ENCODE measurements at regions not wholly inside any gene's neighbourhood (a gene's known extent, or its start where the extent isn't known, plus 50 kb on each side); places are given as distances from the start of the nearest gene placed in this dataset.

- no peaks in the 10 kb centered on the region for H3K4me1 ChIP-seq (ENCODE audit: control insufficient read depth, insufficient read depth, low read length)
- H3K9me3 ChIP-seq (ENCODE audit: control insufficient read depth, low read length): no peaks in the 10 kb centered on the region
- H3K27me3 ChIP-seq (ENCODE audit: control insufficient read depth, insufficient read depth, low read length): no peaks in the 10 kb centered on the region
- H3K36me3 ChIP-seq (ENCODE audit: control insufficient read depth, insufficient read depth, low read length): no peaks in the 10 kb centered on the region
- H3K9ac ChIP-seq (ENCODE audit: low read length): no peak overlapping the region
- H3K4me3 ChIP-seq (ENCODE audit: low read length): no peak overlapping the region
These were observed 259.7 kb downstream of the CSNK1G3 start for GRCh38 chr5:123771715-123772114.

DNA sequence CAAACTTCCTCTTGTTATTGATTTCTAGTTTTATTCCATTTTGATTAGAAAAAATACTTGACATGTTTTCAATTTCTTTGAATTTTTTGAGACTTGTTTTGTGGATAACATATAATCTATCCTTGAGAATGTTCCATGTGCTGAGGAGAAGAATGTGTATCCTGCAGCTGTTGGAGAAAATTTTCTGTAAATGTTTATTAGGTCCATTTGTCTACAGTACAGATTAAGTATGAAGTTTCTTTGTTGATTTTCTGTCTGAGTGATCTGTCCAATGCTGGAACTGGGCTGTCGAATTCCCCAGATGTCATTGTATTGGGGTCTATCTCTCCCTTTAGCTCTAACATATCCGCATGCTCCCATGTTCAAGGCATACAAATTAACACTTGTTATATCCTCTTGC lies 251.2 kb downstream of the CSNK1G3 start:
- Histone ChIP-seq H3K4me1 (ENCODE audit: control insufficient read depth, insufficient read depth, low read length) (no peaks in the 10 kb centered on the region), H3K36me3 (ENCODE audit: control insufficient read depth, insufficient read depth, low read length) (no peaks in the 10 kb centered on the region), H3K4me3 (ENCODE audit: low read length) (no peak overlapping the region), H3K9ac (ENCODE audit: low read length) (no peak overlapping the region), H3K27me3 (ENCODE audit: control insufficient read depth, insufficient read depth, low read length) (no peaks in the 10 kb centered on the region), H3K9me3 (ENCODE audit: control insufficient read depth, low read length) (no peaks in the 10 kb centered on the region)

DNA sequence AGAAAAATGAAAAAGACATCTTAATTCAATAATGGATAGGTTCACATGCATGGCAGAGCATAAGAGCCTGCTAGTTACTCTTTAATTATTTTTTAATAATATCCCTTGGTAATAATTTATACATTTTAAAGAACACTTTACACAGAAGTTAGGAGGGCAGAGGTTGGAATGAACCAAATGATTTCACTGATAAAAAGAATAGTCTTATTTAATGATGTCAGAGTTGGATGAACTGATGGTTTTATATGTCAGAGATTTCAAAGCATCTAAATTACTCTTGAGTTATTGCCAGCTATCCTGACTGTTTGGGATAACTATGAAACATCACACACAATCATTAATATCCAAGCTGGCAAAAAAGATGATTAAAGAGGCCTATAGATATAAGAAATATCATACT lies 244.8 kb downstream of the CSNK1G3 start:
- no peak overlapping the region for H3K4me3 ChIP-seq (ENCODE audit: low read length)
- peaks cover 5% of the 10 kb centered on the region for H3K4me1 ChIP-seq (ENCODE audit: control insufficient read depth, insufficient read depth, low read length)
- H3K9ac ChIP-seq (ENCODE audit: low read length): no peak overlapping the region
- no peaks in the 10 kb centered on the region for H3K27me3 ChIP-seq (ENCODE audit: control insufficient read depth, insufficient read depth, low read length)
- H3K9me3 ChIP-seq (ENCODE audit: control insufficient read depth, low read length): no peaks in the 10 kb centered on the region
- H3K36me3 ChIP-seq (ENCODE audit: control insufficient read depth, insufficient read depth, low read length): no peaks in the 10 kb centered on the region

DNA sequence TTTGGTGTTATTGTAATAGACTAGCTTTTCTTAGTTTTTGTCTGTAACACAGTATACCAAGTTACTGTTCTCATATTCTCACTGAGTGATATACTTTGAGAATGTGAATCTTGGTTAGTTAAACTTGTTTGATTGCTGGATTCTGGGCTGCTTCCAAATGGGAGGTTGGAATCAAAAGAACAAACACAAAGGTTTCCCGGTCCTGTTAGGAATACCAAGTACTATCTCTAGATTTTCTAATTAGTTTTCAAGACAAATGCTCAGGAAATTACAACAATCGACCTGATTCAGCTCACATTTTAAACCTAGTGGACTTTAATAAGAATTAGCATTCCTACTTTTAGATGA lies 244.3 kb downstream of the CSNK1G3 start:
- H3K9ac ChIP-seq (ENCODE audit: low read length): no peak overlapping the region
- no peak overlapping the region for H3K4me3 ChIP-seq (ENCODE audit: low read length)
- H3K4me1 ChIP-seq (ENCODE audit: control insufficient read depth, insufficient read depth, low read length): peaks cover 5% of the 10 kb centered on the region
- H3K9me3 ChIP-seq (ENCODE audit: control insufficient read depth, low read length): no peaks in the 10 kb centered on the region
- no peaks in the 10 kb centered on the region for H3K36me3 ChIP-seq (ENCODE audit: control insufficient read depth, insufficient read depth, low read length)
- H3K27me3 ChIP-seq (ENCODE audit: control insufficient read depth, insufficient read depth, low read length): no peaks in the 10 kb centered on the region

DNA sequence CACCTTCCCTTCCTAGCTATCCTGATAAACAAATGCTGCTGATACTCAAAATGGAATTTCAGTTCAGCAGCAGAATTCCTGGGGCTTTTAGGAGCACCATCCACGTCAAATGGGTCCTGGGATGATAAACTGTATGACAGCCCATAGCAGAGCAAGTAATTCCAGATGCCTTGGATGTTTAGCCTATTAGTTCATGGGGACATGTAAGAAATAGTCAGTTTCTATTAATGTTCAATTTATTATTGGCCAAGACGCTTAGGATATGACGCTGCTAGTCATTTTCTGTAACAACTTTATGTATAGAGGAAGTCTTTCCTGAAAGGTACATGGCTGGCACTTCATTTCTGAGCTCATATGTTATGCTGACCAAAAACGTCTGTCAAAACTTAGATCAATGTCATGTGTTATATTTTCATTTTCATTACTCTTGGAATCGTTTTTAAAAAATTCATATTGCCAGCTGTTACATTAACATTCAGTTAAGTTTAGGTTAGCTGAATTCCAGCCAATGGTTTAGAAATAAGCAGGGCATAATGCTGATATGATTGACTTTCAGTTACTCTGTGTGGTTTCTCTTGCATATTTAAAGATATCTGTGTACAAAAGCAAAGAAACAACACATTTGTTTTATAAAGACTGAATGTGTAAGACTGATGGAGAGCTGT lies 243.8 kb downstream of the CSNK1G3 start:
- H3K36me3 ChIP-seq (ENCODE audit: control insufficient read depth, insufficient read depth, low read length): no peaks in the 10 kb centered on the region
- no peaks in the 10 kb centered on the region for H3K9me3 ChIP-seq (ENCODE audit: control insufficient read depth, low read length)
- H3K27me3 ChIP-seq (ENCODE audit: control insufficient read depth, insufficient read depth, low read length): no peaks in the 10 kb centered on the region
- peaks cover 5% of the 10 kb centered on the region for H3K4me1 ChIP-seq (ENCODE audit: control insufficient read depth, insufficient read depth, low read length)
- H3K9ac ChIP-seq (ENCODE audit: low read length): no peak overlapping the region
- no peak overlapping the region for H3K4me3 ChIP-seq (ENCODE audit: low read length)

DNA sequence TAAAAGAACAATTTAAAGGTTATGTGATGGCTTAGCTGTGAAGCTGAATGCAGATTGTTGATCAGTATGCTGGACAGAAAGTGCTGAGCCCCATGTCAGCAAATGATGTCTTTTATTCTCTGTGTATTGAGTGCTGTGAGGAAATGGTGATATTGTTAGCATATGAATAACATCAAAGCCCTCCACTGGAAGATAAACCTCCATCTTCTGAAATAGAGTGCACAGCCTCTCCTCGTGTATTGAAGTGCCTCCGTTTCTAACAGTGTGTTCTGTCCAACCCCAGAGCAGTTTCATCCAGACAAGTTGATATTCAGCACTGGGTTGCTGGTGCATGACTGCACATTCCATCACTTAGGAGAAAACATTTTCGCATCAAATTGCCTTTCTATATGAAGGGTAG lies 242.9 kb downstream of the CSNK1G3 start:
- H3K36me3 ChIP-seq (ENCODE audit: control insufficient read depth, insufficient read depth, low read length): no peaks in the 10 kb centered on the region
- peaks cover 5% of the 10 kb centered on the region for H3K4me1 ChIP-seq (ENCODE audit: control insufficient read depth, insufficient read depth, low read length)
- no peaks in the 10 kb centered on the region for H3K9me3 ChIP-seq (ENCODE audit: control insufficient read depth, low read length)
- H3K4me3 ChIP-seq (ENCODE audit: low read length): no peak overlapping the region
- H3K9ac ChIP-seq (ENCODE audit: low read length): no peak overlapping the region
- H3K27me3 ChIP-seq (ENCODE audit: control insufficient read depth, insufficient read depth, low read length): no peaks in the 10 kb centered on the region

- H3K4me1 ChIP-seq (ENCODE audit: control insufficient read depth, insufficient read depth, low read length): peaks cover 5% of the 10 kb centered on the region
These were observed 242.2 kb downstream of the CSNK1G3 start for GRCh38 chr5:123753937-123754891.

DNA sequence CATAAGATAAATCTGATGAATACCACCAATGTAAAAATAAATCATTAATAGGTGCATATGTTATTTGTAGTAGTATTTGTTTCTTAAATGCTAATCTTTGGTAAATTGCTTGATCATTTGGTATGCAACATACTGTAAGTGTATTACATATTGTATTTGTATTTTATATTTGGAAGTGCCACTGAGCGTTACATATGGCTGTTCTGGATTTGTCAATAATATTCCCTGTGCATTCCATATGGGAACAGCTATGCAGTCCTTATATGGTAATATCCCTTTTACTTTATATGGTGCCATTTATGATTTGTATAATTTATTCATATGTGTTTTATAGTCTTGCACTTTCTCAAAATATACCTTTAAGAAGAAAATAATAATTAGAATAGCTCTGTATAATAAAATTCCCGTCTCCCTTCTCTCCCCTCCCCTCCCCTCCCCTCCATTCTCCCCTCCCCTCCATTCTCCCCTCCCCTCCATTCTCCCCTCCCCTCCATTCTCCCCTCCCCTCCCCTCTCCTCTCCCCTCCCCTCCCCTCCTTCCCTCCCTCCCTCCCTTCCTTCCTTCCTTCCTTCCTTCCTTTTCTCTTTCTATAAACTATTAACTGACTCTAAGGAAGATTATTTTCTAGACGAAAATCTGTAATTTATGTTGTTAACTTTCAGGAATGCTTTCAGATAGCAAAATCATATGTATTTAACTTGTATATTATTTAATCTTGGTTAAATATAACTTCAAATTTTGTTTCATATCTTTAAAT lies 241.4 kb downstream of the CSNK1G3 start:
- H3K36me3 ChIP-seq (ENCODE audit: control insufficient read depth, insufficient read depth, low read length): no peaks in the 10 kb centered on the region
- peaks cover 5% of the 10 kb centered on the region for H3K4me1 ChIP-seq (ENCODE audit: control insufficient read depth, insufficient read depth, low read length)
- no peak overlapping the region for H3K9ac ChIP-seq (ENCODE audit: low read length)
- H3K4me3 ChIP-seq (ENCODE audit: low read length): no peak overlapping the region
- no peaks in the 10 kb centered on the region for H3K9me3 ChIP-seq (ENCODE audit: control insufficient read depth, low read length)
- H3K27me3 ChIP-seq (ENCODE audit: control insufficient read depth, insufficient read depth, low read length): no peaks in the 10 kb centered on the region

More at GRCh38 chr5:123753937-123754891, 242.2 kb downstream of the CSNK1G3 start:
- no peak overlapping the region for H3K4me3 ChIP-seq (ENCODE audit: low read length)
- H3K9me3 ChIP-seq (ENCODE audit: control insufficient read depth, low read length): no peaks in the 10 kb centered on the region
- H3K9ac ChIP-seq (ENCODE audit: low read length): no peak overlapping the region
- no peaks in the 10 kb centered on the region for H3K36me3 ChIP-seq (ENCODE audit: control insufficient read depth, insufficient read depth, low read length)
- no peaks in the 10 kb centered on the region for H3K27me3 ChIP-seq (ENCODE audit: control insufficient read depth, insufficient read depth, low read length)

DNA sequence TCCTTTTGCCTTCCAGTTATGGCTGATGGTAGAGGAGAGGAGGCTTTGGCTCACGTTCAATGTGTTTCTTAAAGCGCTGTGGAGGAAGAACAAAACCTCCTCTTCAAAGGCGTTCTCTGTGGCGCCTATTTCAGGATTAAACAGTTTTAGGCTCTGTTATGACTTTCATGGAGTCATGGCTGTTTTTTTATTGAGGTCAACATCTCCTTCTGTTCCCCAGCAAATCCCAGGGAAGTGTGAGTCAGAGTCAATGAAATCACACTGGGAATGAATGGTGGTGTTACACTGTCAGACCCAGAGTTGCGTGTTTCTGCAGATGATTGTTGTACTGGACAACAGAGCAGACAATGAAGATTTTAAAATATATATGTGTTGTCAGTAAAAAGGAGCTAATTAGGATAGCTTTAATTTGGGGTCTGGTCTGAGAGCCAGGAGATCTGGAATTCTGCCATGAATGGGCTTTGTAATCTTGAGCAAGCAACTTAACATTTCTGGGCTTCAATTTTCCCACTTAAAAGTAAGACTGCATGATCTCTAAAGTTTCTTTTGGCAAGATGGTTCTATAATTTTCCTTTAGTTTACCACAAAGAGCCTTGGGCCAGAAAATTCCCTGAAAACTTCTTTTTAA lies 240.7 kb downstream of the CSNK1G3 start:
- H3K27me3 ChIP-seq (ENCODE audit: control insufficient read depth, insufficient read depth, low read length): no peaks in the 10 kb centered on the region
- H3K4me1 ChIP-seq (ENCODE audit: control insufficient read depth, insufficient read depth, low read length): peaks cover 5% of the 10 kb centered on the region
- no peak overlapping the region for H3K4me3 ChIP-seq (ENCODE audit: low read length)
- H3K9me3 ChIP-seq (ENCODE audit: control insufficient read depth, low read length): no peaks in the 10 kb centered on the region
- H3K36me3 ChIP-seq (ENCODE audit: control insufficient read depth, insufficient read depth, low read length): no peaks in the 10 kb centered on the region
- H3K9ac ChIP-seq (ENCODE audit: low read length): no peak overlapping the region

- H3K4me1 ChIP-seq (ENCODE audit: control insufficient read depth, insufficient read depth, low read length): peaks cover 5% of the 10 kb centered on the region
- H3K4me3 ChIP-seq (ENCODE audit: low read length): no peak overlapping the region
- H3K27me3 ChIP-seq (ENCODE audit: control insufficient read depth, insufficient read depth, low read length): no peaks in the 10 kb centered on the region
- no peaks in the 10 kb centered on the region for H3K9me3 ChIP-seq (ENCODE audit: control insufficient read depth, low read length)
- H3K36me3 ChIP-seq (ENCODE audit: control insufficient read depth, insufficient read depth, low read length): no peaks in the 10 kb centered on the region
- H3K9ac ChIP-seq (ENCODE audit: low read length): no peak overlapping the region
These were observed 239.7 kb downstream of the CSNK1G3 start for GRCh38 chr5:123751670-123752069.

DNA sequence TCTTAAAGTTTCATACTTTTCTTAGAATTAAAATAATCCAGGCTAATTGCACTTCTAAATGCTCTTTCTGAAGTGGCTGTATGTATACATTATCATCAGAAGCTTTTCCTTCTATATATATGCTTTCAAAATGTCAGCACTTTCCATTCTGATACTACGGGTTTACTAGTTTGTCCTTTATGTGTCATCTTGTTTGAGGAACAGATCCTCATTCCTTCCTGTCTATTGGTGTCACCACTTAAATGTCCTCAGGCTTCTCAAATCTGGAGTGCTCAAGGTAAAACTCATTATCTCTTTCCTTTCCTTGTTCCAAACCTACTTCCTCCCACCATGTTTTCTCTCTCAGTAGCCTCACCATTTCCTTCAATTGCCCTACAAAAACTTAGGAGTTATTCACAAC lies 236.3 kb downstream of the CSNK1G3 start:
- no peaks in the 10 kb centered on the region for H3K4me1 ChIP-seq (ENCODE audit: control insufficient read depth, insufficient read depth, low read length)
- no peak overlapping the region for H3K4me3 ChIP-seq (ENCODE audit: low read length)
- no peak overlapping the region for H3K9ac ChIP-seq (ENCODE audit: low read length)
- no peaks in the 10 kb centered on the region for H3K9me3 ChIP-seq (ENCODE audit: control insufficient read depth, low read length)
- H3K36me3 ChIP-seq (ENCODE audit: control insufficient read depth, insufficient read depth, low read length): no peaks in the 10 kb centered on the region
- no peaks in the 10 kb centered on the region for H3K27me3 ChIP-seq (ENCODE audit: control insufficient read depth, insufficient read depth, low read length)

Measured in mucosa of stomach (tissue), 1 donor.